Ovary (tissue), 3 donors: ENCODE measurements at regions not wholly inside any gene's neighbourhood (a gene's known extent, or its start where the extent isn't known, plus 50 kb on each side); places are given as distances from the start of the nearest gene placed in this dataset.

Experiments used
- CTCF ChIP-seq, 3 donors: fragments of 450-650 bp in 2 of 3; fragments of 200-600 bp in 1 of 3; IDR thresholded peaks; one replicate each; pipeline versions ENCODE4 v1.5.1 to v1.8.0; 2016 to 2022; ENCODE audit warnings: antibody characterized with exemption in 3 of 3, mild to moderate bottlenecking in 1 of 3
- POLR2A ChIP-seq: fragments of 450-650 bp; IDR thresholded peaks from one replicate; pipeline ENCODE4 v1.6.1; 2017; ENCODE audit warnings: antibody characterized with exemption, mild to moderate bottlenecking, moderate library complexity
- donor health status: DM: no; HTN: no; CAD: no.

- TF ChIP-seq CTCF (IDR thresholded peaks at IDR 0.05): no peak
- TF ChIP-seq POLR2A: no peak
These were observed 462.9 kb upstream of the ZFHX3 start for GRCh38 chr16:73510852-73511251.
